Right lobe of liver (tissue), 6 donors: ENCODE measurements at regions not wholly inside any gene's neighbourhood (a gene's known extent, or its start where the extent isn't known, plus 50 kb on each side); places are given as distances from the start of the nearest gene placed in this dataset.

Experiments used
- ATAC-seq, 4 donors: fragments of 200-7000 bp; cut with Tn5 transposase; one replicate each; pipeline ENCODE4 v1.9.1; 2020; ENCODE audit warnings: mild to moderate bottlenecking in 4 of 4, moderate library complexity in 4 of 4
- DNase-seq, 3 donors: peaks; one replicate each; pipeline ENCODE4 v3.0.0-alpha.2; 2020
- H3K27ac ChIP-seq, 3 donors: fragments of 200-600 bp; one replicate each; pipeline ENCODE4 v1.8.0; 2022
- H3K27me3 ChIP-seq, 2 donors: fragments of 200-600 bp; one replicate each; pipeline ENCODE4 v1.8.0; 2022
- H3K36me3 ChIP-seq, 4 donors: fragments of 200-600 bp; sonication (generic) in 1 of 4; one replicate each; pipeline versions ENCODE4 v1.5.1 to v1.8.0; 2017 to 2022; ENCODE audit warnings: control low read depth in 1 of 4
- H3K4me1 ChIP-seq, 4 donors: fragments of 200-600 bp; sonication (generic) in 1 of 4; one replicate each; pipeline versions ENCODE4 v1.5.1 to v1.8.0; 2017 to 2022; ENCODE audit warnings: control low read depth in 1 of 4
- H3K4me3 ChIP-seq, 3 donors: fragments of 200-600 bp; one replicate each; pipeline ENCODE4 v1.8.0; 2022
- H3K9me3 ChIP-seq, 4 donors: fragments of 200-600 bp; sonication (generic) in 1 of 4; one replicate each; pipeline versions ENCODE4 v1.5.1 to v1.8.0; 2017 to 2022; ENCODE audit warnings: control low read depth in 1 of 4
- POLR2A ChIP-seq: fragments of 450-650 bp; IDR thresholded peaks from one replicate; pipeline ENCODE4 v1.6.1; 2017; ENCODE audit warnings: antibody characterized with exemption, mild to moderate bottlenecking
- WGBS: methylation state at CpG from one replicate; pipeline ENCODE4 v1.1.6; 2018; ENCODE audit warnings: low coverage, low lambda C conversion rate; ENCODE audit not compliant: insufficient coverage; ENCODE audit errors: missing lambda C conversion rate; 5-methylcytosine and 5-hydroxymethylcytosine counted together
- intact Hi-C, 2 donors: fragments of 100-400 bp; cut with DNase I; formaldehyde crosslinking; loops; one replicate each; pipeline versions ENCODE4 v1.11.2 to v1.14.1; 2022
- TF ChIP-seq, protein P1 (sequence below), 4 donors: fragments of 200-600 bp in 3 of 4; fragments of 450-650 bp in 1 of 4; IDR thresholded peaks; one replicate each; pipeline versions ENCODE4 v1.5.1 to v1.8.0; 2016 to 2022; ENCODE audit warnings: antibody characterized with exemption in 4 of 4, mild to moderate bottlenecking in 2 of 4
- donor health status: DM: no; HTN: yes; CAD: no.
- donor health status: DM: no; HTN: no; CAD: no.
- donor health status: DM: no; HTN: no; CAD: no.
- donor health status: DM: no; HTN: yes; CAD: no.
- donor health status: DM: no; HTN: yes; CAD: no.

DNA sequence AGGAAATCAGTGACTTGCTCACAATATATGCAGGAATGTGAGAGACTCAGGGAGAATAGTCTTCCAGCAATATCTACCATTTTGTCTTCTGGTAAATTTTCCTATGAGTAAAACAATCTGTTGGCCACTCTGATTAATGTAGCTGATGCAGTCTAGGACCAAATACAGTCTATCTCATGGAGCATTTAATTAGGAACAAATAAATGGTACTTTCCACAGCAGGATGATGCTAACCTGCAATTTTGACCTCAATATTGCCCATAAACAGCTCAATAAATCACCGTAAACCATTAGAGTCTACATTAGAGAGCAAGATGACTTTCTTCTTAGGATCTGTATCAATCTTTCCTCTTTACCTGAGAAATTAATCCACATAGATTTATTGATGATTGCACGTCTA, 567.7 kb upstream of the B3GALT2 start:
- ATAC-seq = no peak
- intact Hi-C loops = no loop called here
- Histone ChIP-seq H3K9me3 (no peaks in the 10 kb centered on the region), H3K27ac (no peak overlapping the region), H3K36me3 (no peaks in the 10 kb centered on the region), H3K27me3 (no peaks in the 10 kb centered on the region), H3K4me1 (peaks cover 0 to 6% (median 0%) of the 10 kb centered on the region in 4 donors), H3K4me3 (no peak overlapping the region)
- TF ChIP-seq, protein P1, sequence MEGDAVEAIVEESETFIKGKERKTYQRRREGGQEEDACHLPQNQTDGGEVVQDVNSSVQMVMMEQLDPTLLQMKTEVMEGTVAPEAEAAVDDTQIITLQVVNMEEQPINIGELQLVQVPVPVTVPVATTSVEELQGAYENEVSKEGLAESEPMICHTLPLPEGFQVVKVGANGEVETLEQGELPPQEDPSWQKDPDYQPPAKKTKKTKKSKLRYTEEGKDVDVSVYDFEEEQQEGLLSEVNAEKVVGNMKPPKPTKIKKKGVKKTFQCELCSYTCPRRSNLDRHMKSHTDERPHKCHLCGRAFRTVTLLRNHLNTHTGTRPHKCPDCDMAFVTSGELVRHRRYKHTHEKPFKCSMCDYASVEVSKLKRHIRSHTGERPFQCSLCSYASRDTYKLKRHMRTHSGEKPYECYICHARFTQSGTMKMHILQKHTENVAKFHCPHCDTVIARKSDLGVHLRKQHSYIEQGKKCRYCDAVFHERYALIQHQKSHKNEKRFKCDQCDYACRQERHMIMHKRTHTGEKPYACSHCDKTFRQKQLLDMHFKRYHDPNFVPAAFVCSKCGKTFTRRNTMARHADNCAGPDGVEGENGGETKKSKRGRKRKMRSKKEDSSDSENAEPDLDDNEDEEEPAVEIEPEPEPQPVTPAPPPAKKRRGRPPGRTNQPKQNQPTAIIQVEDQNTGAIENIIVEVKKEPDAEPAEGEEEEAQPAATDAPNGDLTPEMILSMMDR (IDR thresholded peaks at IDR 0.05) = no peak
- TF ChIP-seq POLR2A = no peak
- DNase-seq = no peak
- 100% methylated on average over 2 of the region's 2 CpGs for WGBS

DNA sequence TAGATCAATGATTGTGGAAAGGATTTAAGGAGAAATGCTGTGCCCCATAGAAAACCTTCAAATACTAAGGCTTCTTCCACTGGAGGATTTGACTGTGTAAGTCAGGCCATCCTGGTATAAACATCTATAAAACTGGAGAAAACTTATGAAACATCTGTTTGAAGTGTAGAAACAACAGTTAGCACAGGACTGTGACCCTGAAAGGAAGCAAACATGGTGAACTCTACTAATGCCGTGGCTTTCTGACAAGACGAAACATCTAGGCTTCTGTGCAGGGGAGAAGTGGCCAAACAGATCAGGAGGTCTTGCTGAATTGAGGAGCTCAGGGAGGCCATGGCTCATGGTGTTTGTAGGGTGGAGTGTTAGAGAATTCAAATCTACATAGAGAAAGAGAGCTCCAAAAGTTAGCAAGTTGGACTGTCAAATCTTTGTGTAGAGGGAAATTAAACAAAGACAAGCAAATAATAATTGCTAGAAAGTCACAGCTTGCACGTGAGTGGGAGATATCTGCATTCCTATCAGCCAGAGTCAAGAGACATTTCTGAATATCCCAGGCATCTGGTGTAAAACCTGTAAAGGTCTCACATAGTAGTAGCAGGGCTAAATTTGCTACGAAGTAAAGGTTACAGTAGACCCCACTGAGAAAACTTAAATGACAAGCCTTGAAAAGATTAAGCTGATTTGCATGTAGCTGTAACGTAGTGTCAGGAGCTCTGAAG, 566.8 kb upstream of the B3GALT2 start:
- 41% methylated on average over 5 of the region's 5 CpGs for WGBS
- Histone ChIP-seq H3K4me3 (no peak overlapping the region), H3K9me3 (no peaks in the 10 kb centered on the region), H3K36me3 (no peaks in the 10 kb centered on the region), H3K4me1 (peaks cover 0 to 6% (median 0%) of the 10 kb centered on the region in 4 donors), H3K27me3 (no peaks in the 10 kb centered on the region), H3K27ac (peak overlapping the region in 1 of 3 donors; percentile 25)
- no peak for DNase-seq
- intact Hi-C loops = no loop called here
- ATAC-seq = peak; percentile 61 to 89 (median 76)
- TF ChIP-seq, protein P1 (IDR thresholded peaks at IDR 0.05) = no peak
- no peak for TF ChIP-seq POLR2A

DNA sequence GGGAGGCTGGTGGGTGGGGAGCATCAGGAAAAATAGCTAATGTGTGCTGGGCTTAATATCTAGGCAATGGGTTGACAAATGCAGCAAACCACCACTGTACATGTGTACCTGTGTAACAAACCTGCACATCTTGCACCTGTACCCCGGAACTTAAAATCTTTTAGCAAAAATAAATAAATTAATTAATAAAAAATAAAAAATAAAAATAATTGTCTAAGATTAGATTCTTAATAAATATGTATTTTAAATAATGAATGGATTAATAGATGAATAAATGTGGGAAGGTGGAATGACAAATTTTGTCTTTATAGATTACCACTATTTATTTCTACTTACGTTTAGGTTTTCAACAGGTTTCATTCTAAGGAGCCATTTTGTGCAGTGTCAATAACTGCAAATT, 563.5 kb upstream of the B3GALT2 start:
- H3K4me1 ChIP-seq = peaks cover 0 to 6% (median 0%) of the 10 kb centered on the region in 4 donors
- H3K9me3 ChIP-seq = no peaks in the 10 kb centered on the region
- H3K27ac ChIP-seq = no peak overlapping the region
- H3K27me3 ChIP-seq = no peaks in the 10 kb centered on the region
- no peak for ATAC-seq
- TF ChIP-seq, protein P1 (IDR thresholded peaks at IDR 0.05) = no peak
- TF ChIP-seq POLR2A = no peak
- DNase-seq = no peak
- H3K4me3 ChIP-seq = no peak overlapping the region
- 96% methylated on average over 2 of the region's 2 CpGs for WGBS
- intact Hi-C loops = no loop called here
- no peaks in the 10 kb centered on the region for H3K36me3 ChIP-seq

DNA sequence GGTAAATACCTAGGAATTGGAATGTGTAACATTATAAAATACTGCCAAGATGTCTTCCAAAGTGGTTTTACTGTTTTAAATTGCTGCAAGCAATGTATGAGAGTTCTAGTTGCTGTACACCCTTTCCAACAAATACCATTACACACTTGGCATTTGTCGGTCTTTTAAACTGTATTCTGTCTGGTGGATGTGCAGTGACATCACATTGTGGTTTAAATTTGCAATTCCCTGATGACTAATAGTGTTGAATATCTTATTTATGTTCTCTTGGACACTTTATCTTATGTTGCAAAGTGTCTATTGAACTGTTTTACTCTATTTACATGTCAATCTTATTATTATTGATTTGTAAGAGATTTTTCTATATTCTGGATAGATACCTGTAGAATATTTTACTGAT, 561.2 kb upstream of the B3GALT2 start:
- Histone ChIP-seq H3K36me3 (no peaks in the 10 kb centered on the region), H3K27ac (no peak overlapping the region), H3K4me3 (no peak overlapping the region), H3K9me3 (no peaks in the 10 kb centered on the region), H3K4me1 (no peaks in the 10 kb centered on the region), H3K27me3 (no peaks in the 10 kb centered on the region)
- intact Hi-C loops = no loop called here
- 57% methylated on average over 1 of the region's 1 CpG for WGBS
- TF ChIP-seq, protein P1 (IDR thresholded peaks at IDR 0.05) = no peak
- DNase-seq = no peak
- no peak for ATAC-seq
